DOHH2 (cell line): ENCODE measurements at regions not wholly inside any gene's neighbourhood (a gene's known extent, or its start where the extent isn't known, plus 50 kb on each side); places are given as distances from the start of the nearest gene placed in this dataset.

Source experiments
- H3F3A ChIP-seq: fragments of 200-600 bp; sonication (generic), shearing (Covaris generic); 2 replicates; pipeline ENCODE4 v1.6.0; 2016; ENCODE audit warnings: antibody characterized with exemption, mild to moderate bottlenecking; ENCODE audit not compliant: control insufficient read depth, insufficient read depth
- H3K27ac ChIP-seq: fragments of 200-600 bp; sonication (generic); 2 replicates; pipeline ENCODE4 v1.5.1; 2014; ENCODE audit warnings: low read depth, mild to moderate bottlenecking, low read length, moderate library complexity
- H3K27me3 ChIP-seq: fragments of 200-600 bp; sonication (generic); 2 replicates; pipeline ENCODE4 v1.6.1; 2014; ENCODE audit warnings: mild to moderate bottlenecking, low read length, mixed read lengths; ENCODE audit not compliant: control insufficient read depth
- H3K36me3 ChIP-seq: fragments of 200-600 bp; sonication (generic); 2 replicates; pipeline ENCODE4 v1.6.1; 2014; ENCODE audit warnings: mild to moderate bottlenecking, low read length, moderate library complexity, mixed read lengths; ENCODE audit not compliant: control insufficient read depth
- H3K4me1 ChIP-seq: fragments of 200-600 bp; sonication (generic); 2 replicates; pipeline ENCODE4 v1.6.1; 2014; ENCODE audit warnings: mild to moderate bottlenecking, low read length, mixed read lengths; ENCODE audit not compliant: control insufficient read depth
- H3K4me2 ChIP-seq: fragments of 200-600 bp; sonication (generic); 2 replicates; pipeline ENCODE4 v1.6.0; 2014; ENCODE audit warnings: mild to moderate bottlenecking, low read length, moderate library complexity
- H3K4me3 ChIP-seq: fragments of 200-600 bp; sonication (generic); 2 replicates; pipeline ENCODE4 v1.5.1; 2014; ENCODE audit warnings: mild to moderate bottlenecking, low read length, mixed read lengths
- H3K79me2 ChIP-seq: fragments of 200-600 bp; sonication (generic); 2 replicates; pipeline ENCODE4 v1.6.1; 2014; ENCODE audit warnings: mild to moderate bottlenecking, low read length, mixed read lengths; ENCODE audit not compliant: control insufficient read depth
- H3K9me2 ChIP-seq: fragments of 200-600 bp; sonication (generic); replicated peaks from 2 replicates; pipeline ENCODE4 v1.6.1; 2014; ENCODE audit warnings: mild to moderate bottlenecking, low read length, mixed read lengths; ENCODE audit not compliant: control insufficient read depth
- H3K9me3 ChIP-seq: fragments of 200-600 bp; sonication (generic); 2 replicates; pipeline ENCODE4 v1.6.1; 2014; ENCODE audit warnings: antibody characterized with exemption, low read length, mixed read lengths; ENCODE audit not compliant: control insufficient read depth, insufficient read depth
- H4K20me1 ChIP-seq: fragments of 200-600 bp; sonication (generic); 2 replicates; pipeline ENCODE4 v1.6.0; 2014; ENCODE audit warnings: low read depth, mild to moderate bottlenecking, antibody characterized with exemption, low read length, moderate library complexity; ENCODE audit not compliant: control insufficient read depth, insufficient read depth
- EZH2phosphoT487 ChIP-seq: fragments of 200-600 bp; sonication (generic); IDR thresholded peaks from 2 replicates; pipeline ENCODE4 v1.6.1; 2017; ENCODE audit warnings: borderline replicate concordance, mild to moderate bottlenecking, antibody characterized with exemption, low read length, moderate library complexity, mixed read lengths
- TF ChIP-seq, protein P1 (sequence below): fragments of 200-600 bp; sonication (generic); IDR thresholded peaks from one replicate; pipeline ENCODE4 v1.5.1; 2014; ENCODE audit warnings: antibody characterized with exemption, mild to moderate bottlenecking, low read depth, low read length; ENCODE audit not compliant: poor library complexity, severe bottlenecking

DNA sequence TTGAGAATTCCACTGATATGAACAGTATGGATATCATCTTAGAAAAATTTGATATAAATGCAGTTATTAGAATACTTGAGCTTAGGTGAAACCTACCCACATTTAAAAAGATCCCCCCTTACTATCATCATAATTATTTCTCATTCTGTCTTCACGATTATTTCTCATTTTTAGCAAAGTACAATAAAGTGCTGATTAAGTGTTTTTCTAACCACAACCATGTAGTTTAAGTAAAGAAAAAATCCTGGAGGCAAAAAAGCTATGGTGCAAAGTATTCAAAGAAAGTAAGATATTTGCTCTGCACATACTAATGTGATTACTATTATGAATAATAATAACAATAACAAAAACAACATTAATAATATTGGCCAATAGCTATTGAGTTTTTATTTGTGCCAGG is 365.6 kb upstream of the PCDH7 start:
- Histone ChIP-seq H3K4me1 (no peaks in the 10 kb centered on the region), H3F3A (no peaks in the 10 kb centered on the region), H3K27ac (no peak overlapping the region), H3K79me2 (no peaks in the 10 kb centered on the region), H4K20me1 (no peaks in the 10 kb centered on the region), H3K4me2 (no peak overlapping the region), H3K36me3 (no peaks in the 10 kb centered on the region), H3K9me3 (no peaks in the 10 kb centered on the region), H3K9me2 (no peaks in the 10 kb centered on the region), H3K4me3 (no peak overlapping the region), H3K27me3 (no peaks in the 10 kb centered on the region)
- TF ChIP-seq, protein P1, sequence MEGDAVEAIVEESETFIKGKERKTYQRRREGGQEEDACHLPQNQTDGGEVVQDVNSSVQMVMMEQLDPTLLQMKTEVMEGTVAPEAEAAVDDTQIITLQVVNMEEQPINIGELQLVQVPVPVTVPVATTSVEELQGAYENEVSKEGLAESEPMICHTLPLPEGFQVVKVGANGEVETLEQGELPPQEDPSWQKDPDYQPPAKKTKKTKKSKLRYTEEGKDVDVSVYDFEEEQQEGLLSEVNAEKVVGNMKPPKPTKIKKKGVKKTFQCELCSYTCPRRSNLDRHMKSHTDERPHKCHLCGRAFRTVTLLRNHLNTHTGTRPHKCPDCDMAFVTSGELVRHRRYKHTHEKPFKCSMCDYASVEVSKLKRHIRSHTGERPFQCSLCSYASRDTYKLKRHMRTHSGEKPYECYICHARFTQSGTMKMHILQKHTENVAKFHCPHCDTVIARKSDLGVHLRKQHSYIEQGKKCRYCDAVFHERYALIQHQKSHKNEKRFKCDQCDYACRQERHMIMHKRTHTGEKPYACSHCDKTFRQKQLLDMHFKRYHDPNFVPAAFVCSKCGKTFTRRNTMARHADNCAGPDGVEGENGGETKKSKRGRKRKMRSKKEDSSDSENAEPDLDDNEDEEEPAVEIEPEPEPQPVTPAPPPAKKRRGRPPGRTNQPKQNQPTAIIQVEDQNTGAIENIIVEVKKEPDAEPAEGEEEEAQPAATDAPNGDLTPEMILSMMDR = no peak
- no peak for TF ChIP-seq EZH2phosphoT487

DNA sequence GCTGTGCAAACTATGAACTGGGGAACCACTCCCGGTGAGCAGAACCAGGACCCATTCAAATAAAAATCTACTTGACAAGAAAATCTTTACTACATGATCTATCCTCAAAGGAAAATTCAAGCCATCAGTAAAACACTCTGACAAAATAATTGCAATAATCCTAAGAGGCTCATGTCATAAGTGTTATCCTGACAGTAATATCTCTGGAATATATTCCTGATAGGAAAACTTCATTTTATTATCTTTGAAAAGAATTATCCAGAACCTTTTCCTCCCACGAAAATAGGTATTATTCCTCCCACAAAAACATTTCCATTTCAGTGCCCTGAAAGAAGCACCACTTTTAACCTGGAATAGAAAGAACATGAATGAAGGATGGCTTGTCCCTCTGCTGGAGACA is 357.7 kb upstream of the PCDH7 start:
- no peaks in the 10 kb centered on the region for H3K27me3 ChIP-seq
- no peaks in the 10 kb centered on the region for H3F3A ChIP-seq
- 0 out of 2 replicates have a peak, but pooled peaks cover 5% of the 10 kb centered on the region for H3K9me3 ChIP-seq
- H3K27ac ChIP-seq = no peak overlapping the region
- no peak overlapping the region for H3K4me3 ChIP-seq
- no peaks in the 10 kb centered on the region for H3K79me2 ChIP-seq
- H3K4me1 ChIP-seq = no peaks in the 10 kb centered on the region
- H3K9me2 ChIP-seq = no peaks in the 10 kb centered on the region
- H4K20me1 ChIP-seq = no peaks in the 10 kb centered on the region
- no peaks in the 10 kb centered on the region for H3K36me3 ChIP-seq
- TF ChIP-seq, protein P1 = no peak
- no peak for TF ChIP-seq EZH2phosphoT487
- no peak overlapping the region for H3K4me2 ChIP-seq

DNA sequence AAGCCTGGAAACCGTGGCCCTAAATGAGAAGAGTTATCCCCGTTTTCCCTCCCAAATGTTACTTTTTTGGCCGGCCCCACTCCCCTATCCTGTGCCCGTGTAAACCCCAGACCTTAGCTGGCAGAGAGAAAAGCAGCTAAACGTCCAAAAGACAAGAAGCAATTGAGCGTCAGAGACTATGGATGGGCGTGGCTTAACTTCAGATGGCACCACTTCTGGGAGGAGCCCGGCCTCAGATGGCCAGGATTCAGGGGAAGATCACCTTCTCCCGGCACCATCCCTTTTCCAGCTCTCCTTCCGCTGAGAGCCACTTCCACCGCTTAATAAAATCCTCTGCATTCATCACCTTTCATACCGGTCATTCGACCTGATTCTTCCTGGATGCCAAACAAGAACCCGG is 350.1 kb upstream of the PCDH7 start:
- Histone ChIP-seq H3K4me2 (no peak overlapping the region), H3K4me3 (no peak overlapping the region)
- TF ChIP-seq EZH2phosphoT487 = no peak
- TF ChIP-seq, protein P1 = no peak

More for the DNA sequence above, 350.1 kb upstream of the PCDH7 start:
- Histone ChIP-seq H4K20me1 (no peaks in the 10 kb centered on the region), H3K4me1 (no peaks in the 10 kb centered on the region), H3K9me3 (no peaks in the 10 kb centered on the region), H3K9me2 (no peaks in the 10 kb centered on the region), H3F3A (no peaks in the 10 kb centered on the region), H3K36me3 (no peaks in the 10 kb centered on the region), H3K27me3 (no peaks in the 10 kb centered on the region), H3K27ac (no peak overlapping the region), H3K79me2 (no peaks in the 10 kb centered on the region)
